NCI-H82 treated with DMSO at 0.1 percent for 48 hours (cell line): ENCODE measurements at regions not wholly inside any gene's neighbourhood (a gene's known extent, or its start where the extent isn't known, plus 50 kb on each side); places are given as distances from the start of the nearest gene placed in this dataset.
"Not testable (repeated sequence)": the region's sequence is repeated elsewhere in the genome, so short reads cannot be mapped to it uniquely, and the experiment has no call there.

Experiments
- DNase-seq: peaks from one replicate; lab custom pipeline; 2025; ENCODE audit not compliant: unreplicated experiment; lab: John Stamatoyannopoulos, UW

- not testable (repeated sequence) for DNase-seq
Observed at GRCh38 chr20:47892681-47893080, 107.4 kb upstream of the SULF2 start.

- DNase-seq = not testable (repeated sequence)
Observed at GRCh38 chr20:47890708-47891107, 105.4 kb upstream of the SULF2 start.

- DNase-seq = not testable (repeated sequence)
Observed at GRCh38 chr20:47889751-47890150, 104.5 kb upstream of the SULF2 start.

- no peak for DNase-seq
Observed at GRCh38 chr20:47888351-47888750, 103.1 kb upstream of the SULF2 start.

GRCh38 chr20:47887477-47888080, 102.3 kb upstream of the SULF2 start:
- no peak for DNase-seq

- DNase-seq = no peak
Observed at GRCh38 chr20:47887064-47887463, 101.8 kb upstream of the SULF2 start.

GRCh38 chr20:47886454-47887041, 101.3 kb upstream of the SULF2 start:
- no peak for DNase-seq

GRCh38 chr20:47885909-47886453, 100.7 kb upstream of the SULF2 start:
- no peak for DNase-seq

- not testable (repeated sequence) for DNase-seq
Observed at GRCh38 chr20:47883940-47884339, 98.7 kb upstream of the SULF2 start.

- DNase-seq = no peak
Observed at GRCh38 chr20:47883186-47883585, 97.9 kb upstream of the SULF2 start.

- DNase-seq = no peak
Observed at GRCh38 chr20:47879771-47880170, 94.5 kb upstream of the SULF2 start.

GRCh38 chr20:47878601-47879027, 93.3 kb upstream of the SULF2 start:
- DNase-seq = no peak

GRCh38 chr20:47876311-47877088, 91.2 kb upstream of the SULF2 start:
- no peak for DNase-seq

GRCh38 chr20:47875297-47876025, 90.2 kb upstream of the SULF2 start:
- no peak for DNase-seq

GRCh38 chr20:47872341-47872740, 87.1 kb upstream of the SULF2 start:
- no peak for DNase-seq

- DNase-seq = no peak
Observed at GRCh38 chr20:47870475-47870874, 85.2 kb upstream of the SULF2 start.

GRCh38 chr20:47868744-47869143, 83.5 kb upstream of the SULF2 start:
- no peak for DNase-seq

- no peak for DNase-seq
Observed at GRCh38 chr20:47868236-47868635, 83.0 kb upstream of the SULF2 start.

- no peak for DNase-seq
Observed at GRCh38 chr20:47867831-47868230, 82.5 kb upstream of the SULF2 start.

- DNase-seq = no peak
Observed at GRCh38 chr20:47866480-47866879, 81.2 kb upstream of the SULF2 start.

GRCh38 chr20:47865912-47866311, 80.6 kb upstream of the SULF2 start:
- no peak for DNase-seq
